ENCODE measurements at regions not wholly inside any gene's neighbourhood (a gene's known extent, or its start where the extent isn't known, plus 50 kb on each side); places are given as distances from the start of the nearest gene placed in this dataset.

DNA sequence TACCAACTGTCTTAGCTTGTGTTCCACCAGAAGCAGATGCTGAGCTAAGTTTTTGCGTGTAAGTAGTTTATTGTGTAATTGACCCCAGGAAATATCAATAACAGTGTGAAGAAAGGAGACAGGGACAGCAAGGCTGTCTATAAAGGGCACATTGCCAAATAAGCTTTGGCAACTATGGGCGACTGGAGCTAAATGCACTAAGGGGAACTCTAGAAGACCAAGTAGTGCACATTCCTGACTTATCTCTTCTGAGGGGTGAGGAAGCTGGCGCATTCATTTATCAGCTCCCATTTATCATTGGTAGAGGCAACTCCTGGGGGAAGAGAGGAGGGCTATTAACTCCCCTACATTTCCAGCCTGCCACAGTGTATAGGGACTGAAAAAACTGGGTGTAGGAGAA is 135.0 kb downstream of the DLEU7 start:
- TF ChIP-seq, protein P1, sequence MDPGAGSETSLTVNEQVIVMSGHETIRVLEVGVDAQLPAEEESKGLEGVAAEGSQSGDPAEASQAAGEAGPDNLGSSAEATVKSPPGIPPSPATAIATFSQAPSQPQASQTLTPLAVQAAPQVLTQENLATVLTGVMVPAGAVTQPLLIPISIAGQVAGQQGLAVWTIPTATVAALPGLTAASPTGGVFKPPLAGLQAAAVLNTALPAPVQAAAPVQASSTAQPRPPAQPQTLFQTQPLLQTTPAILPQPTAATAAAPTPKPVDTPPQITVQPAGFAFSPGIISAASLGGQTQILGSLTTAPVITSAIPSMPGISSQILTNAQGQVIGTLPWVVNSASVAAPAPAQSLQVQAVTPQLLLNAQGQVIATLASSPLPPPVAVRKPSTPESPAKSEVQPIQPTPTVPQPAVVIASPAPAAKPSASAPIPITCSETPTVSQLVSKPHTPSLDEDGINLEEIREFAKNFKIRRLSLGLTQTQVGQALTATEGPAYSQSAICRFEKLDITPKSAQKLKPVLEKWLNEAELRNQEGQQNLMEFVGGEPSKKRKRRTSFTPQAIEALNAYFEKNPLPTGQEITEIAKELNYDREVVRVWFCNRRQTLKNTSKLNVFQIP (CRISPR knock-in tag; IDR thresholded peaks at IDR 0.05; ENCODE audit: borderline replicate concordance, low read depth), result no peak
- TF ChIP-seq OSR1 (CRISPR knock-in tag; IDR thresholded peaks at IDR 0.05) (no peak), RARB (CRISPR knock-in tag; IDR thresholded peaks at IDR 0.05) (no peak), CSDC2 (CRISPR knock-in tag; IDR thresholded peaks at IDR 0.05) (no peak), ZNF70 (CRISPR knock-in tag; IDR thresholded peaks at IDR 0.05) (no peak)

Measured in SK-N-SH treated with all-trans-retinoic acid at 6 μM for 48 hours (cell line).